H1 (cell line): ENCODE measurements at regions not wholly inside any gene's neighbourhood (a gene's known extent, or its start where the extent isn't known, plus 50 kb on each side); places are given as distances from the start of the nearest gene placed in this dataset.

Experiments used
- CBX5 ChIP-seq: fragments of 300-800, 300-1000 bp; sonication (generic); IDR thresholded peaks from 2 replicates; pipeline ENCODE4 v1.7.1; 2016; ENCODE audit warnings: antibody characterized with exemption, low read length, low read depth
- CHD1 ChIP-seq: IDR thresholded peaks from 2 replicates; pipeline ENCODE4 v1.6.1; 2012; ENCODE audit warnings: low read depth, low read length, improper control_type of control experiment
- CTBP2 ChIP-seq: IDR thresholded peaks from 2 replicates; pipeline ENCODE4 v1.7.0; 2011; ENCODE audit warnings: borderline replicate concordance, mild to moderate bottlenecking, moderate library complexity, mixed read lengths, low read length; ENCODE audit not compliant: insufficient read depth, insufficient read length
- POLR2A ChIP-seq, 2 experiments: IDR thresholded peaks; 1 replicate in 1 of 2; 2 replicates in 1 of 2; pipeline ENCODE4 v1.6.1; 2011; ENCODE audit warnings: low read depth in 2 of 2, low read length in 2 of 2, mild to moderate bottlenecking in 2 of 2; ENCODE audit errors: control extremely low read depth in 1 of 2
- SRF ChIP-seq: IDR thresholded peaks from 2 replicates; pipeline ENCODE4 v1.6.1; 2011; ENCODE audit warnings: mild to moderate bottlenecking, low read depth, low read length, moderate library complexity
- SUZ12 ChIP-seq: fragments of 200-600 bp; sonication (generic); IDR thresholded peaks from 2 replicates; pipeline ENCODE4 v1.6.1; 2012; ENCODE audit warnings: mild to moderate bottlenecking, inconsistent platforms, low read length, moderate library complexity, mixed read lengths

- no peak for TF ChIP-seq SUZ12
- TF ChIP-seq CHD1: no peak
- no peak for TF ChIP-seq SRF
- TF ChIP-seq CTBP2: no peak
- no peak for TF ChIP-seq CBX5
- TF ChIP-seq POLR2A (IDR thresholded peaks at IDR 0.05; ENCODE audit: control extremely low read depth in 1 of 2, low read depth in 2 of 2, low read length in 2 of 2): no peak
These were observed 56.3 kb upstream of the AFDN start (continued) for GRCh38 chr6:167770291-167770955.
